GM12878 (cell line): ENCODE measurements at regions not wholly inside any gene's neighbourhood (a gene's known extent, or its start where the extent isn't known, plus 50 kb on each side); places are given as distances from the start of the nearest gene placed in this dataset.

Source experiments
- ATAC-seq: fragments of 200-7000 bp; cut with Tn5 transposase; 3 replicates; pipeline ENCODE4 v1.9.1; 2020; ENCODE audit warnings: mild to moderate bottlenecking, moderate library complexity
- BruUV-seq: library from RNA; stranded (reverse); fragments of 400-500 nt; replicated peaks from 2 replicates; lab custom pipeline; 2021; lab: Mats Ljungman, UMichigan
- CTCF ChIA-PET: fragments of 300-600 bp; sonication (Branson Sonifier 250); formaldehyde crosslinking; extraction: SDS; loops from one replicate; lab custom pipeline; 2021; ENCODE audit warnings: inconsistent platforms; lab: Yijun Ruan, JAX
- POLR2A ChIA-PET: fragments of 350-600 bp; formaldehyde crosslinking; extraction: SDS; loops from one replicate; lab custom pipeline; 2021; ENCODE audit warnings: inconsistent platforms; lab: Charles Lee
- RAD21 ChIA-PET: fragments of 300-600 bp; sonication (Branson Sonifier 250); formaldehyde crosslinking; loops from one replicate; lab custom pipeline; 2023; ENCODE audit warnings: antibody characterized with exemption; ENCODE audit not compliant: unreplicated experiment; lab: Charles Lee
- SMC1A ChIA-PET: fragments of 300-600 bp; sonication (Branson Sonifier 250); formaldehyde crosslinking; loops from one replicate; lab custom pipeline; 2023; ENCODE audit not compliant: unreplicated experiment, uncharacterized antibody; lab: Charles Lee
- DNase-seq: peaks from one replicate; pipeline ENCODE4 v3.0.0-alpha.2; 2011; ENCODE audit warnings: low read depth, low spot score
- FAIRE-seq: peaks from 3 replicates; lab custom pipeline; 2011; peaks lifted over from hg19 to GRCh38; lab: Jason Lieb, UNC
- H2AFZ ChIP-seq: 2 replicates; pipeline ENCODE4 v1.6.0; 2011; ENCODE audit warnings: low read depth, low read length, control low read depth; ENCODE audit not compliant: control insufficient read depth
- H3K27ac ChIP-seq: 2 replicates; pipeline ENCODE4 v1.5.1; 2011; ENCODE audit warnings: control low read depth; ENCODE audit not compliant: control insufficient read depth, insufficient read depth
- H3K27me3 ChIP-seq, 2 experiments: replicated peaks in 1 of 2; 2 replicates each; pipeline versions ENCODE4 v1.6.0 to v1.6.1; 2011; ENCODE audit warnings: low read length in 1 of 2; ENCODE audit not compliant: control insufficient read depth in 2 of 2, insufficient read depth in 2 of 2
- H3K36me3 ChIP-seq, 2 experiments: 2 replicates each; pipeline ENCODE4 v1.5.1; 2011; ENCODE audit warnings: low read length in 1 of 2; ENCODE audit not compliant: control insufficient read depth in 2 of 2, insufficient read depth in 2 of 2
- H3K4me1 ChIP-seq: 2 replicates; pipeline ENCODE4 v1.6.1; 2011; ENCODE audit warnings: mild to moderate bottlenecking, low read length, moderate library complexity, mixed read lengths; ENCODE audit not compliant: control insufficient read depth, insufficient read depth
- H3K4me2 ChIP-seq: 2 replicates; pipeline ENCODE4 v1.6.0; 2011; ENCODE audit warnings: control low read depth; ENCODE audit not compliant: control insufficient read depth, insufficient read depth
- H3K4me3 ChIP-seq: fragments of 200-600 bp; sonication (generic); 2 replicates; pipeline ENCODE4 v1.5.1; 2016
- H3K79me2 ChIP-seq: 2 replicates; pipeline ENCODE4 v1.6.0; 2011; ENCODE audit warnings: low read length; ENCODE audit not compliant: control insufficient read depth, insufficient read depth
- H3K9ac ChIP-seq: 2 replicates; pipeline ENCODE4 v1.8.0; 2011; ENCODE audit warnings: low read length, control low read depth, mixed read lengths; ENCODE audit not compliant: control insufficient read depth, insufficient read depth
- H3K9me3 ChIP-seq: replicated peaks from 3 replicates; pipeline ENCODE4 v1.5.1; 2011; ENCODE audit warnings: mild to moderate bottlenecking, low read length; ENCODE audit not compliant: control insufficient read depth, insufficient read depth
- H4K20me1 ChIP-seq: 2 replicates; pipeline ENCODE4 v1.6.0; 2011; ENCODE audit not compliant: control insufficient read depth, insufficient read depth
- CBX3 ChIP-seq: fragments of 200-600 bp; sonication (generic); IDR thresholded peaks from 2 replicates; pipeline ENCODE4 v1.6.1; 2016; ENCODE audit warnings: low read depth, borderline replicate concordance
- CHD1 ChIP-seq: IDR thresholded peaks from 2 replicates; pipeline ENCODE4 v1.6.1; 2012; ENCODE audit warnings: low read depth, low read length, improper control_type of control experiment
- ESRRA ChIP-seq: IDR thresholded peaks from 2 replicates; pipeline ENCODE4 v1.6.1; 2012; ENCODE audit warnings: mild to moderate bottlenecking, low read length, improper control_type of control experiment
- ETV6 ChIP-seq, 2 experiments: fragments of 450-650 bp in 1 of 2; IDR thresholded peaks in 1 of 2; conservative IDR thresholded peaks in 1 of 2; 2 replicates each; pipeline ENCODE4 v1.6.1; 2014; ENCODE audit warnings: antibody characterized with exemption in 1 of 2, borderline replicate concordance in 1 of 2, low read depth in 1 of 2, mild to moderate bottlenecking in 1 of 2, moderate library complexity in 1 of 2
- HDAC6 ChIP-seq: fragments of 200-600 bp; sonication (generic); IDR thresholded peaks from one replicate; pipeline ENCODE4 v1.8.0; 2017; ENCODE audit warnings: antibody characterized with exemption; ENCODE audit not compliant: unreplicated experiment
- IKZF1 ChIP-seq: fragments of 450-650 bp; conservative IDR thresholded peaks from 2 replicates; pipeline ENCODE4 v1.6.1; 2017; ENCODE audit warnings: antibody characterized with exemption, mild to moderate bottlenecking
- NKRF ChIP-seq: fragments of 450-650 bp; conservative IDR thresholded peaks from 2 replicates; pipeline ENCODE4 v1.6.1; 2017; ENCODE audit warnings: mild to moderate bottlenecking, moderate library complexity
- RB1 ChIP-seq: fragments of 450-650 bp; formaldehyde crosslinking; IDR thresholded peaks from 2 replicates; pipeline ENCODE4 v1.6.1; 2017; ENCODE audit warnings: mild to moderate bottlenecking, borderline replicate concordance
- RELA ChIP-seq: fragments of 450-650 bp; IDR thresholded peaks from 2 replicates; pipeline ENCODE4 v1.8.0; 2014; ENCODE audit warnings: borderline replicate concordance; ENCODE audit not compliant: partially characterized antibody
- REST ChIP-seq: IDR thresholded peaks from 2 replicates; pipeline ENCODE4 v1.6.1; 2012; ENCODE audit warnings: mild to moderate bottlenecking, low read depth, low read length
- RFX5 ChIP-seq: IDR thresholded peaks from 2 replicates; pipeline ENCODE4 v1.6.1; 2011; ENCODE audit warnings: low read depth, low read length, improper control_type of control experiment
- SMC3 ChIP-seq: IDR thresholded peaks from 2 replicates; pipeline ENCODE4 v1.6.1; 2011; ENCODE audit warnings: low read length, improper control_type of control experiment, borderline replicate concordance
- SREBF2 ChIP-seq: IDR thresholded peaks from 2 replicates; pipeline ENCODE4 v1.6.1; 2012; ENCODE audit warnings: mild to moderate bottlenecking, low read length
- SUZ12 ChIP-seq: fragments of 200-600 bp; sonication (generic); IDR thresholded peaks from one replicate; pipeline ENCODE4 v1.6.1; 2018; ENCODE audit warnings: antibody characterized with exemption, mild to moderate bottlenecking; ENCODE audit not compliant: unreplicated experiment
- TARDBP ChIP-seq: IDR thresholded peaks from 2 replicates; pipeline ENCODE4 v1.6.1; 2016; ENCODE audit warnings: borderline replicate concordance
- ZNF384 ChIP-seq: IDR thresholded peaks from 2 replicates; pipeline ENCODE4 v1.6.1; 2012; ENCODE audit warnings: low read depth, mild to moderate bottlenecking, low read length, improper control_type of control experiment, borderline replicate concordance
- WGBS: methylation state at CpG from one replicate; pipeline ENCODE4 v1.1.6; 2016; ENCODE audit warnings: low lambda C conversion rate; ENCODE audit not compliant: insufficient replicate concordance, insufficient coverage; ENCODE audit errors: missing lambda C conversion rate; 5-methylcytosine and 5-hydroxymethylcytosine counted together
- in situ Hi-C: fragments of 300-500 bp; cut with MboI; formaldehyde crosslinking; loops from 9 replicates; pipeline ENCODE4 v1.14.3; 2018; ENCODE audit warnings: mixed read lengths
- intact Hi-C: fragments of 100-400 bp; cut with micrococcal nuclease; formaldehyde crosslinking; loops from one replicate; pipeline ENCODE4 v1.14.2; 2022; ENCODE audit not compliant: unreplicated experiment
- TF ChIP-seq, protein P1 (sequence below): fragments of 450-650 bp; IDR thresholded peaks from 2 replicates; pipeline ENCODE4 v1.6.1; 2017; ENCODE audit warnings: borderline replicate concordance
- TF ChIP-seq, protein P2 (sequence below): fragments of 450-650 bp; IDR thresholded peaks from 2 replicates; pipeline ENCODE4 v1.6.1; 2017; ENCODE audit warnings: low read depth, mild to moderate bottlenecking, moderate library complexity

DNA sequence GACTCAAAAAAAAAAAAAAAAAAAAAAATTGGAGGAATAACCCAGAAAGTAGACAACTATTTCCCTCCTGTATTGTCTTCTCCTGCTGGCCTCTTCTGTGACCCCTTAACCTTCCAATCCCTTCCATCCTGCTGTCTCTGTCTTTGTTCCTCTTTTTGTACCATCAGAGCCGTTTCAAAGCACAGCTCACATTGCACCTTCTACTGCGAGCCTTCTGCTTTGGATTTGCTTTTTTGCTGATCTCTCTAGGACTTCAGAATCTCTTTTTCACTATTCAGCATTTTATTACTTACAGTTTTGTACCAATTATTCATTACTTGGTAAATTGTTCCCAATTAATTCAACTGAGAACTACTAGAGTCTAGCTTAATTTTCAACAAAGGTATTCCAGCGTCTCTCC, 284.0 kb upstream of the TBL1XR1 start:
- SMC1A ChIA-PET: no interaction called here
- in situ Hi-C loops: no loop called here
- Histone ChIP-seq H3K4me2 (no peak overlapping the region), H3K9me3 (no peaks in the 10 kb centered on the region; the same call in 2 of the 3 replicates), H3K4me1 (no peaks in the 10 kb centered on the region), H3K36me3 (no peaks in the 10 kb centered on the region), H3K9ac (no peak overlapping the region), H3K27ac (no peak overlapping the region), H2AFZ (no peak overlapping the region), H3K27me3 (no peaks in the 10 kb centered on the region), H3K4me3 (no peak overlapping the region), H4K20me1 (no peaks in the 10 kb centered on the region), H3K79me2 (no peaks in the 10 kb centered on the region)
- no TSS peak for BruUV-seq
- 39% methylated on average over 3 of the region's 3 CpGs for WGBS
- ATAC-seq (no peak), FAIRE-seq (no peak), DNase-seq (no peak)
- CTCF ChIA-PET: no interaction called here
- intact Hi-C loops: no loop called here
- RAD21 ChIA-PET: no interaction called here
- POLR2A ChIA-PET: no interaction called here
- no peak for TF ChIP-seq SUZ12
- no peak for TF ChIP-seq ZNF384
- no peak for TF ChIP-seq SMC3
- TF ChIP-seq, protein P1, sequence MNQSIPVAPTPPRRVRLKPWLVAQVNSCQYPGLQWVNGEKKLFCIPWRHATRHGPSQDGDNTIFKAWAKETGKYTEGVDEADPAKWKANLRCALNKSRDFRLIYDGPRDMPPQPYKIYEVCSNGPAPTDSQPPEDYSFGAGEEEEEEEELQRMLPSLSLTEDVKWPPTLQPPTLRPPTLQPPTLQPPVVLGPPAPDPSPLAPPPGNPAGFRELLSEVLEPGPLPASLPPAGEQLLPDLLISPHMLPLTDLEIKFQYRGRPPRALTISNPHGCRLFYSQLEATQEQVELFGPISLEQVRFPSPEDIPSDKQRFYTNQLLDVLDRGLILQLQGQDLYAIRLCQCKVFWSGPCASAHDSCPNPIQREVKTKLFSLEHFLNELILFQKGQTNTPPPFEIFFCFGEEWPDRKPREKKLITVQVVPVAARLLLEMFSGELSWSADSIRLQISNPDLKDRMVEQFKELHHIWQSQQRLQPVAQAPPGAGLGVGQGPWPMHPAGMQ: no peak
- TF ChIP-seq SREBF2: no peak
- TF ChIP-seq RELA: no peak
- TF ChIP-seq IKZF1: no peak
- no peak for TF ChIP-seq ESRRA
- no peak for TF ChIP-seq ETV6 (conservative IDR thresholded peaks at IDR 0.05 in 1 of 2, IDR thresholded peaks at IDR 0.05 in 1 of 2; ENCODE audit: borderline replicate concordance in 1 of 2, low read depth in 1 of 2)
- no peak for TF ChIP-seq REST
- no peak for TF ChIP-seq HDAC6
- no peak for TF ChIP-seq RFX5
- TF ChIP-seq NKRF: no peak
- TF ChIP-seq RB1: no peak
- TF ChIP-seq CBX3: no peak
- TF ChIP-seq, protein P2, sequence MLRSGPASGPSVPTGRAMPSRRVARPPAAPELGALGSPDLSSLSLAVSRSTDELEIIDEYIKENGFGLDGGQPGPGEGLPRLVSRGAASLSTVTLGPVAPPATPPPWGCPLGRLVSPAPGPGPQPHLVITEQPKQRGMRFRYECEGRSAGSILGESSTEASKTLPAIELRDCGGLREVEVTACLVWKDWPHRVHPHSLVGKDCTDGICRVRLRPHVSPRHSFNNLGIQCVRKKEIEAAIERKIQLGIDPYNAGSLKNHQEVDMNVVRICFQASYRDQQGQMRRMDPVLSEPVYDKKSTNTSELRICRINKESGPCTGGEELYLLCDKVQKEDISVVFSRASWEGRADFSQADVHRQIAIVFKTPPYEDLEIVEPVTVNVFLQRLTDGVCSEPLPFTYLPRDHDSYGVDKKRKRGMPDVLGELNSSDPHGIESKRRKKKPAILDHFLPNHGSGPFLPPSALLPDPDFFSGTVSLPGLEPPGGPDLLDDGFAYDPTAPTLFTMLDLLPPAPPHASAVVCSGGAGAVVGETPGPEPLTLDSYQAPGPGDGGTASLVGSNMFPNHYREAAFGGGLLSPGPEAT: no peak
- no peak for TF ChIP-seq CHD1
- TF ChIP-seq TARDBP: no peak
